Ovary (tissue), 7 donors: ENCODE measurements at regions not wholly inside any gene's neighbourhood (a gene's known extent, or its start where the extent isn't known, plus 50 kb on each side); places are given as distances from the start of the nearest gene placed in this dataset.

Experiments used
- DNase-seq, 5 donors: peaks; one replicate each; pipeline ENCODE4 v3.0.0-alpha.2; 2019 to 2020
- H3K27ac ChIP-seq, 2 donors: fragments of 200-600 bp; one replicate each; pipeline versions ENCODE4 v1.5.1 to v1.8.0; 2019 to 2022
- H3K27me3 ChIP-seq: fragments of 200-600 bp; one replicate; pipeline ENCODE4 v1.8.0; 2022
- H3K36me3 ChIP-seq: fragments of 200-600 bp; sonication (generic); one replicate; pipeline ENCODE4 v1.5.1; 2019
- H3K4me1 ChIP-seq: one replicate; pipeline ENCODE4 v1.8.1; 2013; ENCODE audit warnings: mild to moderate bottlenecking, moderate library complexity; ENCODE audit not compliant: insufficient read depth
- H3K4me3 ChIP-seq: fragments of 200-600 bp; sonication (generic); one replicate; pipeline ENCODE4 v1.5.1; 2017
- H3K9me3 ChIP-seq, 2 donors: fragments of 200-600 bp in 1 of 2; sonication (generic) in 1 of 2; one replicate each; pipeline versions ENCODE4 v1.5.1 to v1.8.1; 2013 to 2019; ENCODE audit warnings: mild to moderate bottlenecking in 1 of 2, moderate library complexity in 1 of 2
- CTCF ChIP-seq, 3 donors: fragments of 450-650 bp in 2 of 3; fragments of 200-600 bp in 1 of 3; IDR thresholded peaks; one replicate each; pipeline versions ENCODE4 v1.5.1 to v1.8.0; 2016 to 2022; ENCODE audit warnings: antibody characterized with exemption in 3 of 3, mild to moderate bottlenecking in 1 of 3
- EP300 ChIP-seq: sonication (generic); formaldehyde crosslinking; IDR thresholded peaks from one replicate; pipeline ENCODE4 v1.6.1; 2017; ENCODE audit warnings: antibody characterized with exemption
- POLR2A ChIP-seq: fragments of 450-650 bp; IDR thresholded peaks from one replicate; pipeline ENCODE4 v1.6.1; 2017; ENCODE audit warnings: antibody characterized with exemption, mild to moderate bottlenecking, moderate library complexity
- WGBS, 3 donors: extraction: QIAGEN DNeasy Blood & Tissue Kit in 1 of 3; methylation state at CpG; one replicate each; pipeline versions ENCODE4 v1.1.5 to v1.1.7; 2013 to 2017; 5-methylcytosine and 5-hydroxymethylcytosine counted together
- intact Hi-C, 4 donors: fragments of 100-400 bp; cut with DNase I; formaldehyde crosslinking; loops; one replicate each; pipeline versions ENCODE4 v1.11.0 to v1.15.1; 2022 to 2023
- donor health status: DM: no; HTN: no; CAD: no; lungs with moderate emphysema.
- donor health status: DM: no; HTN: no; CAD: no.
- donor health status: Bipolar disorder and iron deficiency.
- donor health status: DM: no; HTN: no; CAD: no.
- donor health status: DM: yes; HTN: yes; CAD: no.

- H3K4me1 ChIP-seq: no peaks in the 10 kb centered on the region
- H3K4me3 ChIP-seq: no peak overlapping the region
- DNase-seq: no peak
- H3K27me3 ChIP-seq: no peaks in the 10 kb centered on the region
- no peaks in the 10 kb centered on the region for H3K9me3 ChIP-seq
- intact Hi-C loops: no loop called here
- TF ChIP-seq CTCF (IDR thresholded peaks at IDR 0.05) (no peak), POLR2A (no peak), EP300 (no peak)
- H3K27ac ChIP-seq: no peak overlapping the region
- 78 to 85% (median 78%) methylated on average over 3 of the region's 3 CpGs for WGBS, 3 donors
- H3K36me3 ChIP-seq: no peaks in the 10 kb centered on the region
These were observed 258.0 kb downstream of the METTL4 start for GRCh38 chr18:2313332-2313731.

- no peak overlapping the region for H3K4me3 ChIP-seq
- no peaks in the 10 kb centered on the region for H3K27me3 ChIP-seq
- intact Hi-C loops: no loop called here
- WGBS, 3 donors: 80 to 85% (median 84%) methylated on average over 3 of the region's 3 CpGs
- H3K9me3 ChIP-seq: no peaks in the 10 kb centered on the region
- no peaks in the 10 kb centered on the region for H3K4me1 ChIP-seq
- H3K36me3 ChIP-seq: no peaks in the 10 kb centered on the region
- H3K27ac ChIP-seq: no peak overlapping the region
- no peak for TF ChIP-seq POLR2A
- no peak for TF ChIP-seq CTCF (IDR thresholded peaks at IDR 0.05)
- TF ChIP-seq EP300: no peak
- no peak for DNase-seq
These were observed 255.1 kb downstream of the METTL4 start for GRCh38 chr18:2316082-2316750.

GRCh38 chr18:2316751-2317696 lies 254.3 kb downstream of the METTL4 start:
- 39 to 59% (median 56%) methylated on average over 5 of the region's 5 CpGs for WGBS, 3 donors
- Histone ChIP-seq H3K4me3 (no peak overlapping the region), H3K27ac (no peak overlapping the region), H3K4me1 (no peaks in the 10 kb centered on the region), H3K27me3 (no peaks in the 10 kb centered on the region), H3K36me3 (no peaks in the 10 kb centered on the region), H3K9me3 (no peaks in the 10 kb centered on the region)
- intact Hi-C loops: no loop called here
- no peak for DNase-seq
- TF ChIP-seq CTCF (IDR thresholded peaks at IDR 0.05): no peak
- no peak for TF ChIP-seq POLR2A
- TF ChIP-seq EP300: no peak

- intact Hi-C loops: no loop called here
- H3K4me3 ChIP-seq: no peak overlapping the region
- DNase-seq: no peak
- no peak overlapping the region for H3K27ac ChIP-seq
- H3K4me1 ChIP-seq: no peaks in the 10 kb centered on the region
- no peaks in the 10 kb centered on the region for H3K9me3 ChIP-seq
- no peaks in the 10 kb centered on the region for H3K27me3 ChIP-seq
- H3K36me3 ChIP-seq: no peaks in the 10 kb centered on the region
- TF ChIP-seq EP300 (no peak), CTCF (IDR thresholded peaks at IDR 0.05) (no peak), POLR2A (no peak)
These were observed 246.8 kb downstream of the METTL4 start for GRCh38 chr18:2324459-2324858.
